ENCODE measurements at regions not wholly inside any gene's neighbourhood (a gene's known extent, or its start where the extent isn't known, plus 50 kb on each side); places are given as distances from the start of the nearest gene placed in this dataset.

DNA sequence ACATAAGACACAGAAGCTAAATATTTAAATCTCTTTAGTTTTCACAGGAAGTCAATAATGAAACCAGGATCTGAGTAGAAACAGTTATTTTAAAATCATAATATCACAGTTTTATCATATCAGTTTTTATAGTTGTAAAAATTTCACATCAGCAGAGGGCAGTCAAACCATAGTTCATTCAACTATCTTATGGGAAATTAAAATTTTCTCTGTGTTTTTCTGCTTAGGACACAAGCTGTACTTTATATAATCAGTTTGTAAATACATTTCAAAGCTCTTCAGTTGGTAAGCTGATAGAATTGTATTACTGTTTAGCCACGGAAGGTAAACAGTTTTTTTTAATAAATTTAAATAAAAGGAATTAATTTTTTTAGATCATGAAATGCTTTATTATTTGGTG is 204.8 kb upstream of the NUDT6 start:
- TF ChIP-seq, protein P1, sequence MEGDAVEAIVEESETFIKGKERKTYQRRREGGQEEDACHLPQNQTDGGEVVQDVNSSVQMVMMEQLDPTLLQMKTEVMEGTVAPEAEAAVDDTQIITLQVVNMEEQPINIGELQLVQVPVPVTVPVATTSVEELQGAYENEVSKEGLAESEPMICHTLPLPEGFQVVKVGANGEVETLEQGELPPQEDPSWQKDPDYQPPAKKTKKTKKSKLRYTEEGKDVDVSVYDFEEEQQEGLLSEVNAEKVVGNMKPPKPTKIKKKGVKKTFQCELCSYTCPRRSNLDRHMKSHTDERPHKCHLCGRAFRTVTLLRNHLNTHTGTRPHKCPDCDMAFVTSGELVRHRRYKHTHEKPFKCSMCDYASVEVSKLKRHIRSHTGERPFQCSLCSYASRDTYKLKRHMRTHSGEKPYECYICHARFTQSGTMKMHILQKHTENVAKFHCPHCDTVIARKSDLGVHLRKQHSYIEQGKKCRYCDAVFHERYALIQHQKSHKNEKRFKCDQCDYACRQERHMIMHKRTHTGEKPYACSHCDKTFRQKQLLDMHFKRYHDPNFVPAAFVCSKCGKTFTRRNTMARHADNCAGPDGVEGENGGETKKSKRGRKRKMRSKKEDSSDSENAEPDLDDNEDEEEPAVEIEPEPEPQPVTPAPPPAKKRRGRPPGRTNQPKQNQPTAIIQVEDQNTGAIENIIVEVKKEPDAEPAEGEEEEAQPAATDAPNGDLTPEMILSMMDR (IDR thresholded peaks at IDR 0.05 in 4 of 5, conservative IDR thresholded peaks at IDR 0.05 in 1 of 5), result peak in 3 of 5 experiments; percentile 7 to 35 (median 28)
- TF ChIP-seq POLR2A (IDR thresholded peaks at IDR 0.05), result no peak

All from gastrocnemius medialis (tissue), 4 donors.